Panc1 (cell line): ENCODE measurements at regions not wholly inside any gene's neighbourhood (a gene's known extent, or its start where the extent isn't known, plus 50 kb on each side); places are given as distances from the start of the nearest gene placed in this dataset.

Experiments
- ATAC-seq: fragments of 200-7000 bp; cut with Tn5 transposase; 2 replicates; pipeline ENCODE4 v1.9.1; 2020; ENCODE audit warnings: mild to moderate bottlenecking, moderate library complexity
- BruUV-seq: library from RNA; stranded (reverse); fragments of 400-500 nt; replicated peaks from 2 replicates; lab custom pipeline; 2021; lab: Mats Ljungman, UMichigan
- CTCF ChIA-PET: fragments of 300-600 bp; sonication (Branson Sonifier 250); formaldehyde crosslinking; loops from one replicate; lab custom pipeline; 2022; ENCODE audit warnings: antibody characterized with exemption; lab: Charles Lee
- POLR2A ChIA-PET: fragments of 300-600 bp; sonication (Branson Sonifier 250); formaldehyde crosslinking; loops from one replicate; lab custom pipeline; 2022; ENCODE audit warnings: antibody characterized with exemption; lab: Charles Lee
- DNase-seq: peaks from one replicate; pipeline ENCODE4 v3.0.0-alpha.2; 2010; ENCODE audit warnings: low read depth, low spot score
- H3K27ac ChIP-seq: 2 replicates; pipeline ENCODE4 v1.5.1; 2011; ENCODE audit warnings: mild to moderate bottlenecking, low read length, inconsistent platforms
- H3K27me3 ChIP-seq: fragments of 200-500 bp; sonication (Bioruptor generic); 2 replicates; pipeline ENCODE4 v1.6.0; 2014; ENCODE audit warnings: low read length, inconsistent platforms; ENCODE audit not compliant: control insufficient read depth, insufficient read depth
- H3K36me3 ChIP-seq: fragments of 200-500 bp; sonication (Bioruptor generic); 2 replicates; pipeline ENCODE4 v1.5.1; 2014; ENCODE audit warnings: inconsistent platforms, mild to moderate bottlenecking, low read length, moderate library complexity; ENCODE audit not compliant: control insufficient read depth, insufficient read depth
- H3K4me1 ChIP-seq: 2 replicates; pipeline ENCODE4 v1.5.1; 2011; ENCODE audit warnings: inconsistent platforms, mild to moderate bottlenecking, low read length, moderate library complexity; ENCODE audit not compliant: control insufficient read depth, insufficient read depth
- H3K4me3 ChIP-seq, 2 experiments: 2 replicates each; pipeline ENCODE4 v1.5.1; 2011 to 2012; ENCODE audit warnings: low read depth in 2 of 2, low read length in 2 of 2, mild to moderate bottlenecking in 2 of 2, inconsistent platforms in 1 of 2, moderate library complexity in 1 of 2
- H3K9me3 ChIP-seq: fragments of 200-500 bp; sonication (Bioruptor generic); 2 replicates; pipeline ENCODE4 v1.5.1; 2014; ENCODE audit warnings: low read depth, mild to moderate bottlenecking, inconsistent platforms, low read length, moderate library complexity; ENCODE audit not compliant: control insufficient read depth, insufficient read depth
- CTCF ChIP-seq: fragments of 450-650 bp; IDR thresholded peaks from 2 replicates; pipeline ENCODE4 v1.5.1; 2017; ENCODE audit warnings: mild to moderate bottlenecking
- POLR2AphosphoS5 ChIP-seq: IDR thresholded peaks from 2 replicates; pipeline ENCODE4 v1.6.1; 2012; ENCODE audit warnings: mild to moderate bottlenecking, low read depth, low read length, moderate library complexity
- REST ChIP-seq, 2 experiments: IDR thresholded peaks; 2 replicates each; pipeline ENCODE4 v1.6.1; 2011 to 2012; ENCODE audit warnings: low read depth in 2 of 2, control low read depth in 1 of 2, low read length in 1 of 2, mild to moderate bottlenecking in 1 of 2, moderate library complexity in 1 of 2; ENCODE audit not compliant: insufficient read depth in 1 of 2
- SIN3A ChIP-seq: IDR thresholded peaks from 2 replicates; pipeline ENCODE4 v1.6.1; 2012; ENCODE audit warnings: low read depth, mild to moderate bottlenecking, low read length, moderate library complexity, borderline replicate concordance; ENCODE audit not compliant: insufficient read depth
- TCF7L2 ChIP-seq: IDR thresholded peaks from 2 replicates; pipeline ENCODE4 v1.6.1; 2011; ENCODE audit warnings: mild to moderate bottlenecking, low read depth, low read length, inconsistent platforms
- in situ Hi-C: cut with HindIII; loops from 2 replicates; pipeline ENCODE4 v1.10.0; 2016; ENCODE audit warnings: low sequenced_read_pairs, low pct_unique_long_range_greater_than_20kb
- intact Hi-C: fragments of 100-400 bp; cut with micrococcal nuclease; formaldehyde crosslinking; loops from one replicate; pipeline ENCODE4 v1.10.0; 2022; ENCODE audit not compliant: unreplicated experiment

GRCh38 chr2:155062250-155062921, 363.9 kb downstream of the KCNJ3 start:
- CTCF ChIA-PET, result no interaction called here
- in situ Hi-C loops, result no loop called here

GRCh38 chr2:155060896-155061295, 362.4 kb downstream of the KCNJ3 start:
- H3K9me3 ChIP-seq, result peaks cover 9% of the 10 kb centered on the region
- POLR2A ChIA-PET, result no interaction called here
- no TSS peak for BruUV-seq
- intact Hi-C loops, result no loop called here
- CTCF ChIA-PET, result no interaction called here
- DNase-seq (no peak), ATAC-seq (no peak)
- no peak overlapping the region for H3K4me3 ChIP-seq
- in situ Hi-C loops, result no loop called here
- H3K27ac ChIP-seq, result no peak overlapping the region
- no peaks in the 10 kb centered on the region for H3K4me1 ChIP-seq
- H3K27me3 ChIP-seq, result no peaks in the 10 kb centered on the region
- no peaks in the 10 kb centered on the region for H3K36me3 ChIP-seq
- TF ChIP-seq REST (IDR thresholded peaks at IDR 0.05; ENCODE audit: insufficient read depth in 1 of 2, low read depth in 2 of 2, low read length in 1 of 2) (no peak), TCF7L2 (no peak), POLR2AphosphoS5 (no peak)

More at GRCh38 chr2:155062250-155062921, 363.9 kb downstream of the KCNJ3 start:
- H3K27ac ChIP-seq, result no peak overlapping the region
- H3K4me1 ChIP-seq, result no peaks in the 10 kb centered on the region
- intact Hi-C loops, result no loop called here
- ATAC-seq (no peak), DNase-seq (no peak)
- no peaks in the 10 kb centered on the region for H3K36me3 ChIP-seq
- peaks cover 4% of the 10 kb centered on the region; the same call in 1 of the 2 replicates for H3K9me3 ChIP-seq
- POLR2A ChIA-PET, result no interaction called here
- TF ChIP-seq SIN3A (no peak), CTCF (no peak), TCF7L2 (no peak), REST (IDR thresholded peaks at IDR 0.05; ENCODE audit: insufficient read depth in 1 of 2, low read depth in 2 of 2, low read length in 1 of 2) (no peak), POLR2AphosphoS5 (no peak)
- no TSS peak for BruUV-seq
- no peak overlapping the region for H3K4me3 ChIP-seq
- no peaks in the 10 kb centered on the region for H3K27me3 ChIP-seq
